Tibial nerve (tissue), 4 donors: ENCODE measurements at regions not wholly inside any gene's neighbourhood (a gene's known extent, or its start where the extent isn't known, plus 50 kb on each side); places are given as distances from the start of the nearest gene placed in this dataset.

ENCODE experiments used
- DNase-seq, 2 donors: peaks; one replicate each; pipeline ENCODE4 v3.0.0-alpha.2; 2019; ENCODE audit warnings: low spot score in 2 of 2
- H3K27ac ChIP-seq, 4 donors: fragments of 200-600 bp; sonication (generic) in 3 of 4; one replicate each; pipeline ENCODE4 v1.5.1; 2017 to 2019; ENCODE audit warnings: mild to moderate bottlenecking in 1 of 4
- H3K27me3 ChIP-seq, 2 donors: fragments of 200-600 bp; sonication (generic) in 1 of 2; one replicate each; pipeline versions ENCODE4 v1.5.1 to v1.6.0; 2017 to 2019
- H3K36me3 ChIP-seq, 3 donors: fragments of 200-600 bp; sonication (generic); one replicate each; pipeline ENCODE4 v1.5.1; 2018 to 2019
- H3K4me1 ChIP-seq, 4 donors: fragments of 200-600 bp; sonication (generic) in 3 of 4; one replicate each; pipeline ENCODE4 v1.5.1; 2017 to 2019
- H3K4me3 ChIP-seq, 4 donors: fragments of 200-600 bp; sonication (generic) in 3 of 4; one replicate each; pipeline ENCODE4 v1.5.1; 2017 to 2019; ENCODE audit warnings: mild to moderate bottlenecking in 1 of 4, moderate library complexity in 1 of 4
- H3K9me3 ChIP-seq, 4 donors: fragments of 200-600 bp; sonication (generic) in 3 of 4; one replicate each; pipeline ENCODE4 v1.5.1; 2017 to 2019
- CTCF ChIP-seq, 5 experiments: fragments of 200-600 bp in 3 of 5; fragments of 450-650 bp in 2 of 5; sonication (generic) in 3 of 5; IDR thresholded peaks; one replicate each; pipeline ENCODE4 v1.5.1; 2016 to 2019; ENCODE audit warnings: antibody characterized with exemption in 5 of 5, mild to moderate bottlenecking in 3 of 5, moderate library complexity in 2 of 5
- EP300 ChIP-seq, 2 donors: sonication (generic); formaldehyde crosslinking; IDR thresholded peaks; one replicate each; pipeline ENCODE4 v1.6.1; 2017; ENCODE audit warnings: antibody characterized with exemption in 2 of 2, mild to moderate bottlenecking in 1 of 2
- POLR2A ChIP-seq, 2 donors: fragments of 450-650 bp; IDR thresholded peaks; one replicate each; pipeline ENCODE4 v1.6.1; 2017; ENCODE audit warnings: antibody characterized with exemption in 2 of 2, mild to moderate bottlenecking in 2 of 2, moderate library complexity in 2 of 2
- WGBS, 2 donors: methylation state at CpG; one replicate each; pipeline ENCODE4 v1.1.5; 2018; 5-methylcytosine and 5-hydroxymethylcytosine counted together

- Histone ChIP-seq H3K36me3 (peaks cover 0 to 4% (median 0%) of the 10 kb centered on the region in 3 donors), H3K9me3 (no peaks in the 10 kb centered on the region), H3K4me1 (peaks cover 0 to 13% (median 0%) of the 10 kb centered on the region in 4 donors), H3K4me3 (no peak overlapping the region), H3K27me3 (no peaks in the 10 kb centered on the region), H3K27ac (no peak overlapping the region)
- TF ChIP-seq EP300 (IDR thresholded peaks at IDR 0.05) (no peak), POLR2A (IDR thresholded peaks at IDR 0.05) (no peak), CTCF (IDR thresholded peaks at IDR 0.05) (no peak)
- no peak for DNase-seq
- WGBS, 2 donors, result 81 to 87% methylated on average over 4 of the region's 4 CpGs
These were observed 71.5 kb downstream of the DISP1 start for GRCh38 chr1:222886194-222886854.

GRCh38 chr1:222886878-222887351 is 72.1 kb downstream of the DISP1 start:
- WGBS, 2 donors, result 67 to 69% methylated on average over 1 of the region's 1 CpG
- no peaks in the 10 kb centered on the region for H3K9me3 ChIP-seq
- H3K4me3 ChIP-seq, result no peak overlapping the region
- TF ChIP-seq EP300 (IDR thresholded peaks at IDR 0.05), result no peak
- TF ChIP-seq POLR2A (IDR thresholded peaks at IDR 0.05), result no peak
- TF ChIP-seq CTCF (IDR thresholded peaks at IDR 0.05), result no peak
- no peak overlapping the region for H3K27ac ChIP-seq
- DNase-seq, result no peak
- H3K4me1 ChIP-seq, result peaks cover 0 to 14% (median 0%) of the 10 kb centered on the region in 4 donors
- H3K27me3 ChIP-seq, result no peaks in the 10 kb centered on the region
- peaks cover 0 to 4% (median 0%) of the 10 kb centered on the region in 3 donors for H3K36me3 ChIP-seq

GRCh38 chr1:222889440-222889839 is 74.6 kb downstream of the DISP1 start:
- Histone ChIP-seq H3K27me3 (no peaks in the 10 kb centered on the region), H3K36me3 (peaks cover 0 to 16% (median 0%) of the 10 kb centered on the region in 3 donors), H3K9me3 (no peaks in the 10 kb centered on the region), H3K27ac (no peak overlapping the region), H3K4me3 (no peak overlapping the region), H3K4me1 (peaks cover 0 to 21% (median 0%) of the 10 kb centered on the region in 4 donors)
- TF ChIP-seq CTCF (IDR thresholded peaks at IDR 0.05), result no peak
- no peak for TF ChIP-seq POLR2A (IDR thresholded peaks at IDR 0.05)
- no peak for TF ChIP-seq EP300 (IDR thresholded peaks at IDR 0.05)
- WGBS, 2 donors, result 33 to 47% methylated on average over 1 of the region's 1 CpG
- no peak for DNase-seq

- H3K4me3 ChIP-seq, result no peak overlapping the region
- no peaks in the 10 kb centered on the region for H3K9me3 ChIP-seq
- no peak overlapping the region for H3K27ac ChIP-seq
- WGBS, 2 donors, result 94 to 98% methylated on average over 2 of the region's 2 CpGs
- H3K36me3 ChIP-seq, result peaks cover 0 to 13% (median 0%) of the 10 kb centered on the region in 3 donors
- no peak for DNase-seq
- H3K27me3 ChIP-seq, result no peaks in the 10 kb centered on the region
- no peak for TF ChIP-seq EP300 (IDR thresholded peaks at IDR 0.05)
- TF ChIP-seq POLR2A (IDR thresholded peaks at IDR 0.05), result no peak
- no peak for TF ChIP-seq CTCF (IDR thresholded peaks at IDR 0.05)
- H3K4me1 ChIP-seq, result peaks cover 0 to 21% (median 0%) of the 10 kb centered on the region in 4 donors
These were observed 75.9 kb downstream of the DISP1 start for GRCh38 chr1:222890716-222891115.

- no peaks in the 10 kb centered on the region for H3K27me3 ChIP-seq
- TF ChIP-seq POLR2A (IDR thresholded peaks at IDR 0.05) (no peak), EP300 (IDR thresholded peaks at IDR 0.05) (no peak)
These were observed 76.7 kb downstream of the DISP1 start for GRCh38 chr1:222891578-222891977.

More at GRCh38 chr1:222891578-222891977, 76.7 kb downstream of the DISP1 start:
- H3K9me3 ChIP-seq, result no peaks in the 10 kb centered on the region
- peaks cover 0 to 28% (median 0%) of the 10 kb centered on the region in 4 donors for H3K4me1 ChIP-seq
- no peak overlapping the region for H3K27ac ChIP-seq
- H3K4me3 ChIP-seq, result no peak overlapping the region
- peaks cover 0 to 13% (median 0%) of the 10 kb centered on the region in 3 donors for H3K36me3 ChIP-seq
- no peak for DNase-seq
